Heart right ventricle (tissue), 16 donors: ENCODE measurements at regions not wholly inside any gene's neighbourhood (a gene's known extent, or its start where the extent isn't known, plus 50 kb on each side); places are given as distances from the start of the nearest gene placed in this dataset.

Experiments
- ATAC-seq, 8 donors: fragments of 200-7000 bp; cut with Tn5 transposase; one replicate each; pipeline ENCODE4 v1.9.1; 2020; ENCODE audit warnings: mild to moderate bottlenecking in 8 of 8, moderate library complexity in 8 of 8, moderate number of reproducible peaks in 1 of 8
- DNase-seq, 2 donors: peaks; one replicate each; pipeline ENCODE4 v3.0.0-alpha.2; 2020
- H3K27ac ChIP-seq, 10 donors: fragments of 200-600 bp; sonication (generic) in 2 of 10; one replicate each; pipeline versions ENCODE4 v1.5.0 to v1.8.0; 2020 to 2022; ENCODE audit warnings: mild to moderate bottlenecking in 3 of 10
- H3K27me3 ChIP-seq, 7 donors: fragments of 200-600 bp; one replicate each; pipeline ENCODE4 v1.8.0; 2021 to 2022; ENCODE audit warnings: mild to moderate bottlenecking in 2 of 7
- H3K36me3 ChIP-seq, 9 donors: fragments of 200-600 bp; sonication (generic) in 1 of 9; one replicate each; pipeline versions ENCODE4 v1.5.0 to v1.8.0; 2020 to 2022; ENCODE audit warnings: mild to moderate bottlenecking in 2 of 9
- H3K4me1 ChIP-seq, 9 donors: fragments of 200-600 bp; sonication (generic) in 1 of 9; one replicate each; pipeline versions ENCODE4 v1.5.0 to v1.8.0; 2020 to 2022; ENCODE audit warnings: mild to moderate bottlenecking in 4 of 9
- H3K4me3 ChIP-seq, 10 donors: fragments of 200-600 bp; sonication (generic) in 2 of 10; one replicate each; pipeline versions ENCODE4 v1.5.0 to v1.8.0; 2020 to 2022; ENCODE audit warnings: mild to moderate bottlenecking in 7 of 10, moderate library complexity in 2 of 10
- H3K9me3 ChIP-seq, 11 donors: fragments of 200-600 bp in 10 of 11; sonication (generic) in 2 of 11; one replicate each; pipeline versions ENCODE4 v1.5.0 to v1.8.0; 2013 to 2022; ENCODE audit warnings: mild to moderate bottlenecking in 2 of 11, control low read depth in 1 of 11, moderate library complexity in 1 of 11
- CTCF ChIP-seq, 9 donors: fragments of 200-600 bp; sonication (generic) in 2 of 9; IDR thresholded peaks; one replicate each; pipeline versions ENCODE4 v1.5.0 to v1.8.0; 2021 to 2022; ENCODE audit warnings: antibody characterized with exemption in 9 of 9, mild to moderate bottlenecking in 5 of 9, moderate library complexity in 1 of 9
- WGBS, 2 donors: extraction: QIAGEN DNeasy Blood & Tissue Kit; methylation state at CpG; one replicate each; pipeline ENCODE4 v1.1.7; 2013; ENCODE audit warnings: inconsistent platforms in 1 of 2; 5-methylcytosine and 5-hydroxymethylcytosine counted together
- intact Hi-C, 10 donors: fragments of 100-400 bp; cut with DNase I; formaldehyde crosslinking; loops; one replicate each; pipeline versions ENCODE4 v1.11.1 to v1.14.2; 2022
- donor health status: Arrhythmogenic right ventricular cardiomyopathy.
- donor health status: ischemic (EF 13 %, LVEDD 7.1; RV severe dilation, severe dysfunction).
- donor health status: healthy with polysubstance abuse.
- donor health status: DM: no; HTN: yes; CAD: no.
- donor health status: DM: no; HTN: no; CAD: no.
- donor health status: ischemic (EF 25% LVEDD 6.9; RV normal size, moderate dysfunction).
- donor health status: ischemic (EF 25% LVEDD 5.7; RV mildly dilated, moderate dysfunction).
- donor health status: healthy.
- donor health status: DM: yes; HTN: yes; CAD: no.
- donor health status: Ischemic cardiomyopathy.
- donor health status: ischemic (EF 35%, LVEDD 5.7; RV mildly dilated, moderate dysfunction).
- donor health status: nonischemic (EF 11% LVEDD 7.7; RV severe dilation, severe dysfunction).
- donor health status: DM: yes; HTN: yes; CAD: no.
- donor health status: PGD.
- donor health status: ischemic (EF 29% LVEDD 5.4; RV normal size, mild dysfunction).
- donor health status: nonischemic (EF 23%, LVEDD 6.1; RV moderate dilation, normal function).

- intact Hi-C loops = no loop called here
- H3K27me3 ChIP-seq = peaks cover 0 to 9% (median 3%) of the 10 kb centered on the region in 7 donors
- no peaks in the 10 kb centered on the region for H3K36me3 ChIP-seq
- TF ChIP-seq CTCF (IDR thresholded peaks at IDR 0.05) = no peak
- no peak overlapping the region for H3K4me3 ChIP-seq
- 82 to 87% methylated on average over 2 of the region's 2 CpGs for WGBS, 2 donors
- H3K9me3 ChIP-seq = no peaks in the 10 kb centered on the region
- no peak for DNase-seq
- H3K27ac ChIP-seq = no peak overlapping the region
- ATAC-seq = no peak
- peaks cover 6 to 28% (median 19%) of the 10 kb centered on the region in 9 donors for H3K4me1 ChIP-seq
Observed at GRCh38 chr20:1798982-1799381, 96.2 kb upstream of the SIRPA start.

DNA sequence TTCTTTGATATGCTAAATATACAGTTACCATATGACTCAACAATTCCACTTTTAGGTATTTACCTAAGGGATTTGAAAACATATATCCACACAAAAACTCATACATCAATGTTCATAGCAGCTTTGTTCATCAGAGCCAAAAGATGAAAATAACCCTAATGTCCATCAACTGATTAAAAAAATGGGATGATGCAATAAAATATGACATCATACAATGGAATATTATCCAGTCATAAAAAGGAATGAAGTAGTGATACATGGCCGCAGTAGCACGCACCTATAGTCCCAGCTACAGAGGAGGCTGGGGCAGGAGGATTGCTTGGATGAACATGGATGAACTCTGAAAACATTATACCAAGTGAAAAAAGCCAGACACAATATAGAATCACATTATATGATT, 101.4 kb upstream of the SIRPA start:
- TF ChIP-seq CTCF (IDR thresholded peaks at IDR 0.05) = no peak
- Histone ChIP-seq H3K27me3 (peaks cover 0 to 42% (median 3%) of the 10 kb centered on the region in 7 donors), H3K27ac (no peak overlapping the region), H3K4me3 (no peak overlapping the region), H3K4me1 (no peaks in the 10 kb centered on the region), H3K9me3 (no peaks in the 10 kb centered on the region), H3K36me3 (no peaks in the 10 kb centered on the region)
- no peak for DNase-seq
- ATAC-seq = no peak
- intact Hi-C loops = no loop called here
- 95 to 97% methylated on average over 2 of the region's 2 CpGs for WGBS, 2 donors

GRCh38 chr20:1792274-1792673, 102.9 kb upstream of the SIRPA start:
- Histone ChIP-seq H3K9me3 (no peaks in the 10 kb centered on the region), H3K36me3 (no peaks in the 10 kb centered on the region), H3K27me3 (peaks cover 0 to 50% (median 11%) of the 10 kb centered on the region in 7 donors), H3K27ac (no peak overlapping the region), H3K4me3 (no peak overlapping the region), H3K4me1 (no peaks in the 10 kb centered on the region)
- no peak for DNase-seq
- intact Hi-C loops = no loop called here
- ATAC-seq = no peak
- 66 to 69% methylated on average over 2 of the region's 2 CpGs for WGBS, 2 donors
- no peak for TF ChIP-seq CTCF (IDR thresholded peaks at IDR 0.05)

- 38 to 43% methylated on average over 3 of the region's 3 CpGs for WGBS, 2 donors
Observed at GRCh38 chr20:1790386-1790785, 104.8 kb upstream of the SIRPA start.

More at GRCh38 chr20:1790386-1790785, 104.8 kb upstream of the SIRPA start:
- H3K4me1 ChIP-seq = peaks cover 0 to 7% (median 0%) of the 10 kb centered on the region in 9 donors
- intact Hi-C loops = no loop called here
- peaks cover 0 to 64% (median 23%) of the 10 kb centered on the region in 7 donors for H3K27me3 ChIP-seq
- DNase-seq (no peak), ATAC-seq (no peak)
- no peak overlapping the region for H3K4me3 ChIP-seq
- H3K27ac ChIP-seq = no peak overlapping the region
- no peaks in the 10 kb centered on the region for H3K9me3 ChIP-seq
- TF ChIP-seq CTCF (IDR thresholded peaks at IDR 0.05) = no peak
- no peaks in the 10 kb centered on the region for H3K36me3 ChIP-seq
